Gastroesophageal sphincter (tissue), 4 donors: ENCODE measurements at regions not wholly inside any gene's neighbourhood (a gene's known extent, or its start where the extent isn't known, plus 50 kb on each side); places are given as distances from the start of the nearest gene placed in this dataset.
A peak's percentile ranks its signal among the peaks of the same experiment; 100 is the strongest.

ENCODE experiments used
- ATAC-seq: fragments of 150-250 bp; one replicate; pipeline ENCODE4 v1.9.1; 2016; ENCODE audit warnings: mild to moderate bottlenecking, moderate library complexity
- H3K27ac ChIP-seq, 4 donors: fragments of 200-600 bp; sonication (generic) in 3 of 4; 1 replicate in 3 of 4; 2 replicates in 1 of 4; pipeline ENCODE4 v1.5.1; 2016 to 2019
- H3K27me3 ChIP-seq: fragments of 200-600 bp; sonication (generic); one replicate; pipeline ENCODE4 v1.5.1; 2019
- H3K36me3 ChIP-seq, 2 donors: fragments of 200-600 bp; sonication (generic); one replicate each; pipeline ENCODE4 v1.5.1; 2019; ENCODE audit warnings: control low read depth in 1 of 2
- H3K4me1 ChIP-seq, 3 donors: fragments of 200-600 bp; sonication (generic); 1 replicate in 2 of 3; 2 replicates in 1 of 3; pipeline ENCODE4 v1.5.1; 2016 to 2019; ENCODE audit warnings: control low read depth in 2 of 3
- H3K4me3 ChIP-seq, 2 donors: fragments of 200-600 bp; sonication (generic); one replicate each; pipeline ENCODE4 v1.5.1; 2019; ENCODE audit warnings: mild to moderate bottlenecking in 1 of 2, moderate library complexity in 1 of 2
- H3K9me3 ChIP-seq, 3 donors: fragments of 200-600 bp; sonication (generic); one replicate each; pipeline ENCODE4 v1.5.1; 2017 to 2019; ENCODE audit warnings: control low read depth in 2 of 3
- CTCF ChIP-seq, 4 experiments: fragments of 200-600 bp in 2 of 4; fragments of 450-650 bp in 2 of 4; sonication (generic) in 1 of 4; IDR thresholded peaks; one replicate each; pipeline ENCODE4 v1.5.1; 2017 to 2019; ENCODE audit warnings: antibody characterized with exemption in 4 of 4, mild to moderate bottlenecking in 2 of 4, moderate library complexity in 2 of 4
- EP300 ChIP-seq: sonication (generic); formaldehyde crosslinking; IDR thresholded peaks from one replicate; pipeline ENCODE4 v1.6.1; 2017; ENCODE audit warnings: antibody characterized with exemption, mild to moderate bottlenecking
- POLR2A ChIP-seq, 2 donors: fragments of 450-650 bp; IDR thresholded peaks; one replicate each; pipeline ENCODE4 v1.6.1; 2017; ENCODE audit warnings: antibody characterized with exemption in 2 of 2, mild to moderate bottlenecking in 2 of 2, moderate library complexity in 1 of 2
- POLR2AphosphoS5 ChIP-seq: sonication (generic); formaldehyde crosslinking; IDR thresholded peaks from one replicate; pipeline ENCODE4 v1.6.1; 2017; ENCODE audit warnings: antibody characterized with exemption
- WGBS, 2 donors: methylation state at CpG; one replicate each; pipeline ENCODE4 v1.1.5; 2018; ENCODE audit warnings: low coverage in 1 of 2; 5-methylcytosine and 5-hydroxymethylcytosine counted together

DNA sequence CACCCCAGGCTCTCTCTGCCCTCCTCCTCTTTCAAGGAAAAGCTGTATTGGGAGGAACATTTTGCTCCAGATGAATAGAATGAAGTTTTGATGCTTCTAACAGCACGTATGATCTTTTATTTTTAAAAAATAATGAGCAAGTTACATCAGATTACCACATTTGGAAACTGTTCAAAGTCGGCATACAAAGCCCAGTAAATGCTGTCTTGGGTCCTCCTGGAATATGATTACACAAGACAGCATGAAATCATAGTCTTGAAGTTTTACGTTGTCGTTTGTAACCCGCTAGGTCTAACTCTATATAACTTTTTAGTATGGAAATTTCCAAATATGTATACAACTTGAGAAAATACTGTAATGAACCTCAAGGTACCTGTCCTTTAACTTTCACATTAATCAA lies 385.6 kb downstream of the HLX start:
- peaks cover 0 to 5% (median 0%) of the 10 kb centered on the region in 3 donors for H3K9me3 ChIP-seq
- peak overlapping the region in 2 of 4 donors; percentile 3 to 53 for H3K27ac ChIP-seq
- WGBS, 2 donors, result 69 to 78% methylated on average over 5 of the region's 5 CpGs
- TF ChIP-seq EP300, result no peak
- TF ChIP-seq CTCF (IDR thresholded peaks at IDR 0.05), result no peak
- no peak for TF ChIP-seq POLR2AphosphoS5
- no peak for TF ChIP-seq POLR2A (IDR thresholded peaks at IDR 0.05)
- H3K4me3 ChIP-seq, result no peak overlapping the region
- no peaks in the 10 kb centered on the region for H3K36me3 ChIP-seq
- H3K27me3 ChIP-seq, result no peaks in the 10 kb centered on the region
- peak; percentile 71 for ATAC-seq
- H3K4me1 ChIP-seq, result peaks cover 0 to 12% (median 4%) of the 10 kb centered on the region in 3 donors

- TF ChIP-seq POLR2A (IDR thresholded peaks at IDR 0.05) (no peak), CTCF (IDR thresholded peaks at IDR 0.05) (no peak), EP300 (no peak), POLR2AphosphoS5 (no peak)
- H3K27ac ChIP-seq, result no peak overlapping the region
- H3K4me1 ChIP-seq, result peaks cover 0 to 12% (median 4%) of the 10 kb centered on the region in 3 donors
- H3K9me3 ChIP-seq, result peaks cover 0 to under 1% (median 0%) of the 10 kb centered on the region in 3 donors
- H3K4me3 ChIP-seq, result no peak overlapping the region
- no peak for ATAC-seq
- WGBS, 2 donors, result 63 to 86% methylated on average over 1 of the region's 1 CpG
- no peaks in the 10 kb centered on the region for H3K36me3 ChIP-seq
- H3K27me3 ChIP-seq, result no peaks in the 10 kb centered on the region
Observed at GRCh38 chr1:221268295-221268694, 389.1 kb downstream of the HLX start.

GRCh38 chr1:221271701-221272100 lies 392.5 kb downstream of the HLX start:
- no peak overlapping the region for H3K4me3 ChIP-seq
- no peak for ATAC-seq
- no peaks in the 10 kb centered on the region for H3K4me1 ChIP-seq
- TF ChIP-seq POLR2A (IDR thresholded peaks at IDR 0.05) (no peak), CTCF (IDR thresholded peaks at IDR 0.05) (no peak), POLR2AphosphoS5 (no peak), EP300 (no peak)
- no peaks in the 10 kb centered on the region for H3K9me3 ChIP-seq
- no peak overlapping the region for H3K27ac ChIP-seq
- no peaks in the 10 kb centered on the region for H3K36me3 ChIP-seq
- 86 to 97% methylated on average over 4 to 5 of the region's 5 CpGs for WGBS, 2 donors
- no peaks in the 10 kb centered on the region for H3K27me3 ChIP-seq

GRCh38 chr1:221272940-221273339 lies 393.7 kb downstream of the HLX start:
- WGBS, 2 donors, result 80 to 87% methylated on average over 3 of the region's 3 CpGs
- peak in 1 of 4 experiments; percentile 15 for TF ChIP-seq CTCF (IDR thresholded peaks at IDR 0.05)
- no peak for TF ChIP-seq POLR2AphosphoS5

GRCh38 chr1:221274373-221274772 lies 395.1 kb downstream of the HLX start:
- Histone ChIP-seq H3K36me3 (no peaks in the 10 kb centered on the region), H3K27me3 (no peaks in the 10 kb centered on the region), H3K9me3 (no peaks in the 10 kb centered on the region), H3K27ac (no peak overlapping the region), H3K4me1 (no peaks in the 10 kb centered on the region), H3K4me3 (no peak overlapping the region)
- WGBS, 2 donors, result 60% methylated on average over 4 of the region's 6 CpGs; no CpG with 5 or more reads in 1 of the 2 donors
- no peak for TF ChIP-seq POLR2A (IDR thresholded peaks at IDR 0.05)
- TF ChIP-seq EP300, result no peak
- TF ChIP-seq POLR2AphosphoS5, result no peak
- no peak for TF ChIP-seq CTCF (IDR thresholded peaks at IDR 0.05)
- ATAC-seq, result no peak

More at GRCh38 chr1:221272940-221273339, 393.7 kb downstream of the HLX start:
- H3K27me3 ChIP-seq, result no peaks in the 10 kb centered on the region
- H3K9me3 ChIP-seq, result no peaks in the 10 kb centered on the region
- no peaks in the 10 kb centered on the region for H3K4me1 ChIP-seq
- H3K4me3 ChIP-seq, result no peak overlapping the region
- no peaks in the 10 kb centered on the region for H3K36me3 ChIP-seq
- H3K27ac ChIP-seq, result no peak overlapping the region
- no peak for ATAC-seq
